ENCODE measurements at regions not wholly inside any gene's neighbourhood (a gene's known extent, or its start where the extent isn't known, plus 50 kb on each side); places are given as distances from the start of the nearest gene placed in this dataset.

DNA sequence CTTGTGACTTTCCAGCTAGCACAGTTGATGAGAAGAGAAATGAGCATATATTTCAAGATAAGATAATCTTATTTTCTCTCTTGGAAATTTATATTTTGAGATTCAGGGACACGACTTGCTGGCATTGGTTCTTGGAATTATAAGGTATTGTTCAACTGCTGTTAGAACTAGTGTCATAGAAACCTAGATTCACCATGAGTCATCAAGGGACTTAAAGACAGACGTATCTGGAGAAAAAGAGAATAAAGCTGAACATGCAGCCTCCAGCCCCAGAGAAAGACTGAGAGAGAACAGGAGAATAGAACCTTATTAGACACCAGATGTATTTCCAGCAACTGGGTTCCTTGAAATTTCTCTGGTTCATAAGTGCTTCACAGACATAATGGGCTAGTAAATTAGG, 194.4 kb upstream of the PPFIA2 start:
- Histone ChIP-seq H2AFZ (ENCODE audit: low read depth) (no peak overlapping the region), H3K36me3 (ENCODE audit: insufficient read depth) (no peaks in the 10 kb centered on the region), H3K4me1 (ENCODE audit: low read depth, poor library complexity, severe bottlenecking) (no peaks in the 10 kb centered on the region), H4K20me1 (ENCODE audit: insufficient read depth) (no peaks in the 10 kb centered on the region), H3K27me3 (ENCODE audit: insufficient read depth, low read depth) (no peaks in the 10 kb centered on the region), H3K27ac (no peak overlapping the region), H3K79me2 (ENCODE audit: insufficient read depth, low read depth) (no peaks in the 10 kb centered on the region), H3K4me2 (no peak overlapping the region), H3K9ac (no peak overlapping the region), H3K4me3 (IDR thresholded peaks at IDR 0.05; ENCODE audit: insufficient read depth, low read depth, low read length) (no peak overlapping the region)
- no peak for TF ChIP-seq CTCF (conservative IDR thresholded peaks at IDR 0.05; ENCODE audit: low read depth, low read length)

GRCh38 chr12:81950871-81951270, 191.7 kb upstream of the PPFIA2 start:
- no peaks in the 10 kb centered on the region for H4K20me1 ChIP-seq (ENCODE audit: insufficient read depth)
- no peak overlapping the region for H3K4me2 ChIP-seq
- no peak overlapping the region for H3K27ac ChIP-seq
- H3K4me1 ChIP-seq (ENCODE audit: low read depth, poor library complexity, severe bottlenecking) = no peaks in the 10 kb centered on the region
- no peaks in the 10 kb centered on the region for H3K27me3 ChIP-seq (ENCODE audit: insufficient read depth, low read depth)
- no peak for TF ChIP-seq CTCF (conservative IDR thresholded peaks at IDR 0.05; ENCODE audit: low read depth, low read length)
- H3K4me3 ChIP-seq (IDR thresholded peaks at IDR 0.05; ENCODE audit: insufficient read depth, low read depth, low read length) = no peak overlapping the region
- H3K9ac ChIP-seq = no peak overlapping the region
- no peaks in the 10 kb centered on the region for H3K36me3 ChIP-seq (ENCODE audit: insufficient read depth)
- no peak overlapping the region for H2AFZ ChIP-seq (ENCODE audit: low read depth)
- H3K79me2 ChIP-seq (ENCODE audit: insufficient read depth, low read depth) = no peaks in the 10 kb centered on the region

DNA sequence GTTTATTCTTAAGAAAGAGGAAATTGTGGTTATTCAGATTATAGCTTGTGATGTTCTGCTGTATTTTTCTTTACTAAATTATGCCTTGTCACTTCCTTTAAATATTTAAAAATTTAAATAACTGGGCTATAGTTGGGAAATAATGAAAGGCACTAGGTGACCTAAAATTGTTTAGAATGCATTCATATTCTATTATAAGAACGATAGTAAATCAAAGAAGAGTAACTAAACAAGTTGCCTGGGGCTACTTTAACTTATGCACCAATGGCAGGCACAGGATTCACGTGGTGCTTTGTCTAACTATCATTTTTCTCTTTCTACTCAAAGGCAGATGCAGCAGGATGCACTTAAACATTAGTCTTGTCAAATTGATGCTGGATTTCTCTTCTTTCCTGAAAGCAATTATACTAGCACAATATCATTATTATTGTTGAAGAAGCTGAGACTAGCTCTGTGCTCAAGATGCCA, 190.7 kb upstream of the PPFIA2 start:
- Histone ChIP-seq H3K4me2 (no peak overlapping the region), H2AFZ (ENCODE audit: low read depth) (no peak overlapping the region), H3K9ac (no peak overlapping the region), H3K4me1 (ENCODE audit: low read depth, poor library complexity, severe bottlenecking) (no peaks in the 10 kb centered on the region), H3K27ac (no peak overlapping the region), H4K20me1 (ENCODE audit: insufficient read depth) (no peaks in the 10 kb centered on the region), H3K27me3 (ENCODE audit: insufficient read depth, low read depth) (no peaks in the 10 kb centered on the region), H3K36me3 (ENCODE audit: insufficient read depth) (no peaks in the 10 kb centered on the region), H3K79me2 (ENCODE audit: insufficient read depth, low read depth) (no peaks in the 10 kb centered on the region), H3K4me3 (IDR thresholded peaks at IDR 0.05; ENCODE audit: insufficient read depth, low read depth, low read length) (no peak overlapping the region)
- no peak for TF ChIP-seq CTCF (conservative IDR thresholded peaks at IDR 0.05; ENCODE audit: low read depth, low read length)

DNA sequence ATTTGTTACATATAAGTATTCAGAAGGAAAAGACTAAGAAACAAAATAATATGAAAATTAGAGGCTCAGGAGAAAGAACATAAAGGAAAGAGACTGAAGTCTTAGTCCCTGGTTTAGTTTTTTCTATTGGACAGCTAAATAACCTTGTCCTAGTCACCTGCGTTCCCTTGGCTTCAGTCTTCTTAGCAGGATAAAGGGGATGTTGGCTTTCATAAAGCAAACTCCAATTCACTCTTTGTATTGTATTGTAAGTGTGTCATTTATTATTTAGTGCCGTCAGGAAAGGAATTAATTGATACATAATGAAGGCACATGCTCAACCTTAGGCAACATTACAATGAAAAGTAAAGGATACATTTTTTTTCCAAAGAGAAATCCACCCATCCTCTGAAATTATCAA, 190.3 kb upstream of the PPFIA2 start:
- no peaks in the 10 kb centered on the region for H4K20me1 ChIP-seq (ENCODE audit: insufficient read depth)
- no peaks in the 10 kb centered on the region for H3K36me3 ChIP-seq (ENCODE audit: insufficient read depth)
- H3K27ac ChIP-seq = no peak overlapping the region
- H3K4me2 ChIP-seq = no peak overlapping the region
- no peak for TF ChIP-seq CTCF (conservative IDR thresholded peaks at IDR 0.05; ENCODE audit: low read depth, low read length)
- no peak overlapping the region for H3K4me3 ChIP-seq (IDR thresholded peaks at IDR 0.05; ENCODE audit: insufficient read depth, low read depth, low read length)
- H2AFZ ChIP-seq (ENCODE audit: low read depth) = no peak overlapping the region
- H3K9ac ChIP-seq = no peak overlapping the region
- no peaks in the 10 kb centered on the region for H3K4me1 ChIP-seq (ENCODE audit: low read depth, poor library complexity, severe bottlenecking)
- no peaks in the 10 kb centered on the region for H3K27me3 ChIP-seq (ENCODE audit: insufficient read depth, low read depth)
- H3K79me2 ChIP-seq (ENCODE audit: insufficient read depth, low read depth) = no peaks in the 10 kb centered on the region

All from KMS-11 (cell line).